Glomerular visceral epithelial cell (primary cell): ENCODE measurements at regions not wholly inside any gene's neighbourhood (a gene's known extent, or its start where the extent isn't known, plus 50 kb on each side); places are given as distances from the start of the nearest gene placed in this dataset.
"Not testable (repeated sequence)": the region's sequence is repeated elsewhere in the genome, so short reads cannot be mapped to it uniquely, and the experiment has no call there.

ENCODE experiments used
- DNase-seq: peaks from one replicate; pipeline ENCODE4 v3.0.0-alpha.2; 2016; ENCODE audit errors: extremely low spot score

GRCh38 chr20:11173916-11174315 is 500.1 kb upstream of the JAG1 start:
- DNase-seq = no peak

DNA sequence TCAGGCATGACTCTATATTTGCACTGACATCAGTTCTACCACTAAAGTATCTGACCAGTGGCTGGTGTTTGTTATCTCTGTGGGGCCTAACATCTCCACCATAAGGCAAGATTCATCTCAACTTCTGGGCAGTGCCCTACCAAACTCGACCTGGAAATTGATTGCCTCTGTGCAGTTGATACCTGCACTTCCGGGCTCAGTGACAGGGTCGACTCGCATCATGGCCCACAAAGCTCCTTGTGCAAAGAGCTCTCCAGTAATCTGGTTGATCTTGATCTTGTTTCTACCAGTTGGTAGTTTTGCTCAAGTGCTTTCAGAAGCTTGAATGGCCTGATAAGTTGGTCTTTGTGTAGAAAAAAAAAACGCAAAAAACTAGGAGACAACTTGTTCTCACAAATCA is 501.1 kb upstream of the JAG1 start:
- DNase-seq = no peak

- no peak for DNase-seq
These were observed 502.6 kb upstream of the JAG1 start for GRCh38 chr20:11176431-11176830.

DNA sequence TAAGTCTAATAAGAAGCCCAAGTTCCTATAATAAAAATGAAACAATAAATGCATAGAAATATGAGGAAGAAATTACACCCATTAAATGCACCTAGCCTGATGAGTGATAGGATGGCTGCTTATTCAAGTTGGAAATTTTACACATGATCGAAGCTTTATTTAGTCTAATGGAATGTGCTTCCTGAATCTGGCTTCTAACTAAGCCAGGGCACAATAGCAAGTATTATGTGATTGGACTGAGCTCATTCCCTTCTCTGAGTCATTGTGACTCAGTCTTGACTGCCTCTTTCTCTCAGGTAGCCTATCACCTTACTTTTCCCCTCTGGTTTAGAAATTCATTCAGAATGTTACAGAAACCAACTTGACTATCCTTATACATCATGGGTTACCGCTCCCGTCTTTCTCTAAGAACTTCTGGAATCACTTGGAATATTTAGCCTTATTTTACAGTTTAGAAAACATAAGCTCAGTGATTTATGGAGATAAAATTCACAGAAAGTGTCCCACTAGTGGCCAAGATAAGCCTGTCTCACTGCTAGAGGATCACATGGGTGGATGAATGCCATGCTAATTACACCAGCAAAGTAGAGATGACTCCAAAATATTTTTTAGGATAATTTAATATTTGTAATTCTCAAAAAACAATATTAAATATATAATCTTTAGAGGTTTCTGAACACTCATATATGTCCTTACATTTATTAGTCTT is 505.3 kb upstream of the JAG1 start:
- DNase-seq = peak; percentile 85

DNA sequence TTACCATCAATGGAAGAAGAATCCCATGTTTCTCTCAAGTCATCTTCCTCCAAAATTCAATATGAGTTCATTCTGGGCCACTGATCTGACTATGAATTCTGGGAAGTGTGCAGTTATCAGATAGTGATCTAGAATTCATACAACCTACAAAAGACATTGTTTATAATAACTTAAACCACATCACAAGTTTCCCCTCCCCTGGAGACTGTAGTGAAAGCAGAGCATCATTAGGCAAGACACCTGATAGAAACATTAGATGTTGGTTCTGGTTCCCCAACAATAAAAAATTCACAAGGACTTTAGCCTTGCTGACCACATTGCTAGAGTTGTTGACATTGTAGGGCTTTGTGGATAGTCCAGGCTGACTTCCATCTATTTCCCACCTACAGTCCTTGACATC is 506.4 kb upstream of the JAG1 start:
- no peak for DNase-seq

GRCh38 chr20:11181129-11181528 is 507.3 kb upstream of the JAG1 start:
- not testable (repeated sequence) for DNase-seq

DNA sequence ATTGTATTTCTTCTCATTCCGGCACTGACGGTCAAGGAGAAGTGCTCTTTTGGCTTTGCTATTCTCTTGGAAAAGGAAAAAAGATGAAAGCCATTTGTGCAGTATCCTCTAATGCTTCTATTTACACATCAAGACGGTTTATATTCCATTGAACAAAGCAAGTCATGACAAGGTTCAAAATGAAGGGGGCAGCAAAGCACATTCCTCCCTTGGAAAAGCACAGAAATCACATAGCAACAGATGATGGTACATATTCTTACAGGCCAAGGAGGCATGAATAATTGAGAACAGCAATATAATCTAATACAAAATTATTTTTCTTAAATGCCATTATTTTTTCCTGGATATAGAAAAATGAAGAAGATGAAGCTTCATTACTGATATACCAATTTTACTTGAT is 508.2 kb upstream of the JAG1 start:
- DNase-seq = no peak

- DNase-seq = no peak
These were observed 508.9 kb upstream of the JAG1 start for GRCh38 chr20:11182720-11183119.

DNA sequence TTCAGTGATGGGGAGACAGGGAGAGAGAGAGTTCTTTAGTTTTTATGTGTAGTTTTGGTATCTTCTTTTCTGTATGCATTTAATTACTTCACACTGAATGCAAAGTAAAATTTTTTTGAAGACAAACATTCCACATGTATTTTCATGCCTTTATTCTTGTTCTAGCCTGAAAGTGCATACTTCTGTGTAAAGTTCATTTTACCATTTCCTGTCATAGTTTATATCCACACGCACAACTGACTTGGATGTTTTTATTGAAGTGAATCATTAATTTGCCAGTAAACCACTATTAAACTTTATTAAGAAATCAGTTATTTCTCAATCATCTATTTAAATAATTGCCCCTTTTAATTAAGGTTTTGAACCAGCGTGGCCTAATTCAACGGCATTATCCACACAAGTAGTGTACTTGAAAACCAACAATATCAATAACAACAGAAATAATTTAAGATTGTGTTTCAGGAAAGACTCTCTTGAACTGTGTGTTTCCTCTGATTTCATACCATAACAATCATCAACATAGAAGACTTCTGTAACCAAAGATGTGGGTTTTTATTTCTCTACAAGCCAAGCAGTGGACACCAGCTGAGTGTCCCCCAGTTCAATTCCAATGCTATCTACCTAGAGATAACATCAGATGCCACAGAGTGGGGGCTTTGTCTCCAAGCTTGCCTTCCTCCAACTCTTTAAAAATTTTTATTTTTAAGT is 512.7 kb upstream of the JAG1 start:
- DNase-seq = peak; percentile 18

DNA sequence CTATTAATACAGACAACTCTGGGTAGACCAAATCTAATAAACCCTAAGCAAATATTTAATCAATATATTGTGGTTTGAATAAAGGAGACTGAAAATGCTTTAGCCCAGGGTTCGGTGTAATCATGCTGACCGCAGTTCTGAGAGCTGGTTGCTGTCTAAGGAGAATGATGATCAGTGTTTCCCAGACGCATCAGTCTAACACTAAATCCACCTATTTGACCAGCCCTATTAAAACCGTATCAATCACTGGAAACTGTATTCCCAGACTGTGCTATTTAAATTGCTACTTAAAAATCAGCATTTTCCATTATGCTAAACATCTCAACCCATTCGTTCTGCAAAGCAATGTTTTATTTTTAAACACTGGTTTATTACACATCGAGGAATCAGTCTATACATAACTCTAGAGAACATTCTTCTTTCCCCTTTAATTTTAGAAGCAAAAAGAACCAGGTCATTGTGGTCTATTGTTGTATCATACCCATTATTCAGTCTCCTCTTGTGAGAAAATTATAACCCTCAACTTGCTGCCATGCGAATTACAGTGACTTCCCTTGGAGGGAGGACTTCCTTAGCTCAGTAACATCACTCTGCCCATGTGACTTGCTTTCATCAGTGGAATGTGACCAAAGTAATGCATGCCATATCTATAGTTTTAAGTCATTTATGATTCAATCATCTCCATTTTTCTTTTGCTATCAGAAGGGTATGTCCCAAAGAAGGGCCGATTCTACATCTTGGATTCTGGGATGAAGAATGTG is 515.2 kb upstream of the JAG1 start:
- no peak for DNase-seq

GRCh38 chr20:11190741-11191140 is 516.9 kb upstream of the JAG1 start:
- DNase-seq = no peak

DNA sequence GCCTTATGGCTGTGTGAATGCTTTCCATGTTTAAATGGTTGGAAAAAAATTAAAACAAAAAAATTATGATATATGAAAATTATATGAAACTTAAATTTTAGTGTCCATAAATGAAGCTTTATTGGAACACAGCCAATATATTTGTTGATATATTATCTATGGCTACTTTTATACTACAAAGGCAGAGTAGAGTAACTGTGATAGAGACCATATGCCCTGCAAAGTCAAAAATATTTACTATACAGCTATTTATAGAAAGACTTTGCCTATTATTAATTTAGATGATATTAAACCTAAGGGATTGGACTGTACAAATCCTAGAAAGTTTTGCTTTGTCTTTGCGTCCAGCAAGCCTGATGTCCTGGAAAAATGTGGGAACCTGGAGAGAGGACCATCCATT is 518.3 kb upstream of the JAG1 start:
- no peak for DNase-seq

DNA sequence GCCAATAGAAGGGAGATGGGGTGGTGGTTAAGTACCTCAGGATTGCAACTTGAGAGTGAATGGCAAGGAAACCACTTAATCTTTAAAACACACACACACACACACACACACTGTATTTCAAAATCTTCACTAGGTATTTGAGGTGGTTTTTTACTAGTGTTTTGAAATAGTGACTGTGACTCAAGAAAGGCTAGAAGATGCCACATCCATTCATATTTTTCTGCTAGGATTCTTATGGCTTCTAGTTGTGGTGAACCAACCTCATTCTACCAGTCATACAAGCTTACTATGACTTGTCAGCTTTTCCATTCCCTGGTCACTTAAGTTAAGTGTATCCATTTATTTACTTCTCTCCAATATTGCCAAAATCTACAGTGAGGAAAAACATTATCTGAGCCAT is 519.4 kb upstream of the JAG1 start:
- peak; percentile 20 for DNase-seq

DNA sequence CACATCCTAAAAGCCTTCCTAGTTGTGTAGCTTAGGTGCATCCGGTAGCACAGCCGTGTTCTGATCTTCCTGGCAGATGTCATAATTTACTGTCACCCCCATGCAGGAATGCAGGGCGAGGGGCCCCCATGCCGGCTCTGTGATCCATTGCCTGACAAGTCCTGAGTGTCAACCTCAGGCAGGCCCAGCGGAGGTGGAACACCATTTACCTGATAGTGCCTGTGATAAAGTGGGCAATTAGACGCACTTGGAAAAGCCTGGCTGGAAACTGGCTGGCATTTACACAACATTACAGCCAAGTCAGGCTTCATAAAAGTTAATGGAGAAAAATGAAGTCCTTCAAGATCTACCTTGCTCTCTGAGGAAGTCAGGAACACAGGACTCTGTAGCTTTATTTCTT is 521.4 kb upstream of the JAG1 start:
- DNase-seq = no peak

- peak; percentile 88 for DNase-seq
These were observed 522.2 kb upstream of the JAG1 start for GRCh38 chr20:11195899-11196558.

GRCh38 chr20:11197851-11198250 is 524.1 kb upstream of the JAG1 start:
- DNase-seq = no peak

- no peak for DNase-seq
These were observed 526.6 kb upstream of the JAG1 start for GRCh38 chr20:11200423-11200822.

DNA sequence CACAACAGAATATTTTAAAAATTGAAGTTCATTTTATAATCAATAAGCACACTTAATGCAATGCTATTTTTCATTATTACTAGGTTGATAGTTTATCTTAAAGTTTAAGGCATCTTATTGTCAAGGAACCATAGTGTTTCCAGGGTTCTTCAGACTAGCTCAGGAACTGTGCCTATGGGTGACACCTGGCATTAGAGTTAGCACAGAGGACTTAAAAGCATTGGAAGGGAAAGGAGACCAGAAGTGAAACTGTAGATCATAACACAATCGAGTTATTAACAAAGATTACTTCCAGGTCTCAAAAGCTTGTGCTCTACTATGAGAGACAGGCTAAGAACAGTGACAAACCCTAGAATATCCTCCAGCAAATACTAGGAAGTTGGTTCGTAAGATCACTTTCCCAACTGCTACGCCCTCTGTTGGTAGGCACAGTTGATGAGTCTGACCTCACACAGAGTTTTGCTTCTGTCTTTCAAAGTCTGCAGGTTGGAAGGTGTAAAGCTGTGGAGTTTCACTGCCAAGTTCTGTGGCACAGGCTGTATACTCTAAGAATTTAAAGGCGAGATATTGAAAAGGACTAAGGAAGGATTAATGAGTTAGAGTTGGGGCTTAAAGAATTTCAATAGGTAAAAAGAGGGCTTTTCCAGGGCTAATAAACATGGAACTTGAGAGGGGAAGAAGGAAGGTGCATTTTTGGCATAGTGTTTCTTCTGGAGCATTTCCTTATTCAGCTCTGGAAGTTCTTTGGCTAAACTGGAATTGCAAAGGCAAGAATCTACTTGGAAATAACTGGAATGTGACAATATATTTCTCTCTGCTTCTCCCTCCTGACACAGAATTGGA is 531.3 kb upstream of the JAG1 start:
- peak; percentile 75 for DNase-seq

DNA sequence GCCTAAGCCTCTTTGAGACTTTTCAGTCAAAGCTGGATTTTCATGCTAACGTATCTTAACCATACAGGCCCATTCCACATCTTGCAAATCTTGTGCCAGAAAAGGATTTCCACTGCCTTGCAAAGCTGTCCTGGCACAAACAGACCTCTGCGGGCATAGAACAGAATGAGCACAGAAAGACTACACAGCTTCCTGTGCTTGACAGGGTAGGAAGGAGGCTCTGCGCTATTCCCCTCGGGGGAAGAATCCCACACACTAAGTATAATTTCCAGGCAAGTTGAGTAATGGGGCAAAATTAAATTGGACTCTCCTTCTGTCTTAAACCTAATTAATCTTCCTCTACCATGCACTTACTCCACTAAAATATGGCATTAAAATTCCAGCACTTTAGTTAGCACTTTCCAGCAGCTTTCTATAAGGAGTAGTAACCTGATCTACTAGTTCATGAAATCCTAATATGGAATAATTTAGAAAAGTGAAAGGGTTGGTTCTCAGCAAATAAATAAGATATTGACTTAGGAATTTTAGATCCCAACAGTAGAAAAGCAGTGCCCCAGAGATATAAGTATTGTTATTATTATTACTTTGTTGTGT is 532.1 kb upstream of the JAG1 start:
- DNase-seq = no peak

DNA sequence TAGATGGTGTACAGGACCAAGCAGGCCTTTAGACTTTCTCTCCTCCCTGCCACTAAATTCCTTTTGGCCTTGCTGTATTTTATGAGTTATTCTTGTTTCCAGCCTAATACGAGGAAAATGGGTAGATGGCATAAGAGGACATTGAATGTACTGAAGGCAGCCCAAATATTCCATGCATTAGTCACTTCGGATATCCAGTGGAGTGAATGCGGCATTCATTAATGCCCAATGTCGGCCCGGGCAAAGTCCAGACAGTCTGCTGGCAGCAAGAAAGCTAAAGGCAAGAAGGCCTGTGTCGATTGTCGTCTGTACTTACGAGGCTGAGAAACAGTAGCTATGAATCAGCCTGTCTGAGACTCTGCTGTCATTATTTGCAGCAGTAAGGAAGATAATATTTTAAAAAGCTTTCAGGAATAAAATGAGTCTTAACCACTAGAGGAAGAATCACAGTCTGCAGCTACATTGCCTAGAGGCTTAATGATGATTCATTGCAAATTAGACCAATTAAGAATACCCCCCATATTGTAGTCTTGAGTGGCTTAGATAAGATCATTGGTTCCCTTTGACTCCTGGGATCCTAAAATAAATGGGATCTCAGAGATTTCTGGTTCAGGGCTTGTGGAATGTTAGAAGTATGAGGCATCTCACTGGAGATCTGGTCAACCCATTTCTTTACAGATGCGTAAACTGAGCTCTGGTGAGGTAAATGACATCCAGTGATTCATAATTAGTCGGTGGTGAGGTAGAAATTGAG is 534.1 kb upstream of the JAG1 start:
- peak; percentile 92 for DNase-seq
